ENCODE measurements at regions not wholly inside any gene's neighbourhood (a gene's known extent, or its start where the extent isn't known, plus 50 kb on each side); places are given as distances from the start of the nearest gene placed in this dataset.
"Not testable (repeated sequence)": the region's sequence is repeated elsewhere in the genome, so short reads cannot be mapped to it uniquely, and the experiment has no call there.

GRCh38 chrX:737021-737420, 106.4 kb downstream of the SHOX start:
- not testable (repeated sequence) for DNase-seq (ENCODE audit: low read depth)

GRCh38 chrX:734362-734761, 103.8 kb downstream of the SHOX start:
- DNase-seq (ENCODE audit: low read depth) = no peak

- no peak for DNase-seq (ENCODE audit: low read depth)
Observed at GRCh38 chrX:733961-734360, 103.4 kb downstream of the SHOX start.

GRCh38 chrX:729583-730409, 99.2 kb downstream of the SHOX start:
- DNase-seq (ENCODE audit: low read depth) = no peak

- not testable (repeated sequence) for DNase-seq (ENCODE audit: low read depth)
Observed at GRCh38 chrX:729101-729500, 98.5 kb downstream of the SHOX start.

GRCh38 chrX:728639-729038, 98.0 kb downstream of the SHOX start:
- DNase-seq (ENCODE audit: low read depth) = not testable (repeated sequence)

- no peak for DNase-seq (ENCODE audit: low read depth)
Observed at GRCh38 chrX:727738-728621, 97.4 kb downstream of the SHOX start.

GRCh38 chrX:725971-726370, 95.4 kb downstream of the SHOX start:
- no peak for DNase-seq (ENCODE audit: low read depth)

- DNase-seq (ENCODE audit: low read depth) = no peak
Observed at GRCh38 chrX:724256-724655, 93.7 kb downstream of the SHOX start.

- DNase-seq (ENCODE audit: low read depth) = no peak
Observed at GRCh38 chrX:723781-724180, 93.2 kb downstream of the SHOX start.

GRCh38 chrX:721354-721753, 90.8 kb downstream of the SHOX start:
- DNase-seq (ENCODE audit: low read depth) = no peak

- no peak for DNase-seq (ENCODE audit: low read depth)
Observed at GRCh38 chrX:720825-721224, 90.2 kb downstream of the SHOX start.

GRCh38 chrX:720250-720649, 89.7 kb downstream of the SHOX start:
- no peak for DNase-seq (ENCODE audit: low read depth)

GRCh38 chrX:716136-716535, 85.5 kb downstream of the SHOX start:
- DNase-seq (ENCODE audit: low read depth) = no peak

DNA sequence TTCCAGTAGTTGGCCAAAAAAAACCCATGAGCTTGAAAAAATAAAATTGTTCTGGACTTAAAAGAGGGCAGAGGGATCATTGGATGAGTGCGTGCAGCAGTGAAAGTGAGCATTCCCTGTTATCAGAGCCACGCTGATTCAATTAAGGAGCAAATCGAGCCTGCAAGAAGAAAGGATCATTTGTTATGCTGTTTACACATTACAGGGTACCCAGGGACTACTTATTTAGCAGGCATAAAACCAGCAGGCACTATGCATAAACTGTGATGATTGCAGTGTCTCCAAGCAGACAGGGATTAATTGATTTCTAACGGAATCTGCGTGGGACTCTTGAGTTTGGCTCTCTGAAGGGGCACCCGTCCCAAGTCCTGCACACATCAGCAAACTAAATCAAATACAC, 83.5 kb downstream of the SHOX start:
- DNase-seq (ENCODE audit: low read depth) = no peak
